SU-DHL-6 (cell line): ENCODE measurements at regions not wholly inside any gene's neighbourhood (a gene's known extent, or its start where the extent isn't known, plus 50 kb on each side); places are given as distances from the start of the nearest gene placed in this dataset.

Experiments used
- CTCF ChIP-seq: fragments of 200-600 bp; sonication (generic); IDR thresholded peaks from one replicate; pipeline ENCODE4 v1.5.1; 2017; ENCODE audit warnings: antibody characterized with exemption, mild to moderate bottlenecking, low read length, moderate library complexity; ENCODE audit not compliant: insufficient read depth, poor library complexity, severe bottlenecking
- EZH2phosphoT487 ChIP-seq: fragments of 200-600 bp; sonication (generic), shearing (Covaris generic); conservative IDR thresholded peaks from 2 replicates; pipeline ENCODE4 v1.6.1; 2018; ENCODE audit warnings: mild to moderate bottlenecking, antibody characterized with exemption, low read length, moderate library complexity, mixed read lengths

GRCh38 chr6:8904754-8905153 lies 469.4 kb upstream of the SLC35B3 start:
- peak; percentile 15 for TF ChIP-seq CTCF
- no peak for TF ChIP-seq EZH2phosphoT487
